CD14-positive monocyte (primary cell): ENCODE measurements at regions not wholly inside any gene's neighbourhood (a gene's known extent, or its start where the extent isn't known, plus 50 kb on each side); places are given as distances from the start of the nearest gene placed in this dataset.

Experiments used
- DNase-seq, 3 donors: peaks; one replicate each; pipeline ENCODE4 v3.0.0-alpha.2; 2011 to 2022
- H2AFZ ChIP-seq: 2 replicates; pipeline ENCODE4 v1.6.0; 2012; ENCODE audit warnings: mild to moderate bottlenecking, low read depth, low read length, inconsistent platforms; ENCODE audit not compliant: insufficient read depth, poor library complexity, severe bottlenecking
- H3K27ac ChIP-seq, 2 donors: 1 replicate in 1 of 2; 2 replicates in 1 of 2; pipeline ENCODE4 v1.5.1; 2012 to 2013; ENCODE audit warnings: low read length in 2 of 2, control low read depth in 1 of 2, inconsistent platforms in 1 of 2, low read depth in 1 of 2, mild to moderate bottlenecking in 1 of 2
- H3K27me3 ChIP-seq, 2 donors: one replicate each; pipeline versions ENCODE4 v1.6.0 to v1.6.1; 2011 to 2013; ENCODE audit warnings: low read length in 2 of 2; ENCODE audit not compliant: control insufficient read depth in 2 of 2, insufficient read depth in 2 of 2
- H3K36me3 ChIP-seq, 2 donors: replicated peaks in 1 of 2; 1 replicate in 1 of 2; 2 replicates in 1 of 2; pipeline versions ENCODE4 v1.5.1 to v1.6.1; 2012 to 2013; ENCODE audit warnings: low read length in 2 of 2, control low read depth in 1 of 2, inconsistent platforms in 1 of 2, mild to moderate bottlenecking in 1 of 2; ENCODE audit not compliant: insufficient read depth in 2 of 2, control insufficient read depth in 1 of 2
- H3K4me1 ChIP-seq, 2 donors: 1 replicate in 1 of 2; 2 replicates in 1 of 2; pipeline versions ENCODE4 v1.5.1 to v1.6.1; 2012 to 2013; ENCODE audit warnings: low read length in 2 of 2, control low read depth in 1 of 2, inconsistent platforms in 1 of 2, mild to moderate bottlenecking in 1 of 2, moderate library complexity in 1 of 2; ENCODE audit not compliant: insufficient read depth in 2 of 2, control insufficient read depth in 1 of 2
- H3K4me2 ChIP-seq: replicated peaks from 2 replicates; pipeline ENCODE3; 2012; ENCODE audit warnings: low read length, moderate library complexity, mild to moderate bottlenecking; ENCODE audit not compliant: poor library complexity, severe bottlenecking; ENCODE audit errors: extremely low read depth
- H3K4me3 ChIP-seq, 3 experiments: fragments of 200-600 bp in 1 of 3; sonication (generic) in 1 of 3; replicated peaks in 1 of 3; 1 replicate in 2 of 3; 2 replicates in 1 of 3; pipeline ENCODE4 v1.5.1; 2011 to 2013; ENCODE audit warnings: low read length in 3 of 3, mild to moderate bottlenecking in 3 of 3, control low read depth in 2 of 3, low read depth in 2 of 3, inconsistent platforms in 1 of 3, moderate library complexity in 1 of 3
- H3K79me2 ChIP-seq: 2 replicates; pipeline ENCODE4 v1.6.0; 2012; ENCODE audit warnings: mild to moderate bottlenecking, control low read depth, inconsistent platforms, low read length, moderate library complexity; ENCODE audit not compliant: insufficient read depth
- H3K9ac ChIP-seq: 2 replicates; pipeline ENCODE4 v1.6.0; 2017; ENCODE audit warnings: low read length, mild to moderate bottlenecking; ENCODE audit not compliant: insufficient read depth, poor library complexity, severe bottlenecking
- H3K9me3 ChIP-seq, 2 donors: replicated peaks in 1 of 2; 1 replicate in 1 of 2; 2 replicates in 1 of 2; pipeline versions ENCODE4 v1.5.1 to v1.6.1; 2012 to 2013; ENCODE audit warnings: low read length in 2 of 2, control low read depth in 1 of 2; ENCODE audit not compliant: control insufficient read depth in 1 of 2, insufficient read depth in 1 of 2
- H4K20me1 ChIP-seq: 2 replicates; pipeline ENCODE4 v1.6.0; 2012; ENCODE audit warnings: mild to moderate bottlenecking, low read length, control low read depth, moderate library complexity; ENCODE audit not compliant: insufficient read depth
- H3K27ac Mint-ChIP-seq, 7 donors: one replicate each; pipeline ENCODE4 v1.8.0; 2020; ENCODE audit warnings: mild to moderate bottlenecking in 7 of 7, mixed read lengths in 7 of 7, moderate library complexity in 6 of 7, inconsistent platforms in 2 of 7
- H3K27me3 Mint-ChIP-seq, 3 donors: one replicate each; pipeline ENCODE4 v1.8.0; 2021 to 2022; ENCODE audit warnings: low read depth in 3 of 3, mild to moderate bottlenecking in 3 of 3, mixed read lengths in 3 of 3, moderate library complexity in 3 of 3, inconsistent platforms in 1 of 3
- H3K36me3 Mint-ChIP-seq, 2 donors: one replicate each; pipeline ENCODE4 v1.8.0; 2020; ENCODE audit warnings: mixed read lengths in 2 of 2, inconsistent platforms in 1 of 2, mild to moderate bottlenecking in 1 of 2
- H3K4me1 Mint-ChIP-seq: one replicate; pipeline ENCODE4 v1.8.0; 2020; ENCODE audit warnings: mild to moderate bottlenecking, mixed read lengths
- H3K4me3 Mint-ChIP-seq, 2 donors: one replicate each; pipeline ENCODE4 v1.8.0; 2020; ENCODE audit warnings: mild to moderate bottlenecking in 2 of 2, mixed read lengths in 2 of 2, moderate library complexity in 1 of 2
- H3K9me3 Mint-ChIP-seq, 7 donors: one replicate each; pipeline ENCODE4 v1.8.0; 2020 to 2022; ENCODE audit warnings: mixed read lengths in 7 of 7, mild to moderate bottlenecking in 6 of 7, moderate library complexity in 6 of 7, inconsistent platforms in 2 of 7
- CTCF ChIP-seq: fragments of 200-600 bp; IDR thresholded peaks from one replicate; pipeline ENCODE4 v1.8.0; 2022; ENCODE audit warnings: antibody characterized with exemption, mild to moderate bottlenecking
- WGBS: methylation state at CpG from one replicate; pipeline ENCODE4 v1.1.5; 2013; ENCODE audit warnings: missing lambda C conversion rate; ENCODE audit not compliant: insufficient coverage; 5-methylcytosine and 5-hydroxymethylcytosine counted together
- intact Hi-C, 2 donors: fragments of 100-400 bp; cut with micrococcal nuclease; formaldehyde crosslinking; loops; one replicate each; pipeline versions ENCODE4 v1.15.0 to v1.15.1; 2023

GRCh38 chr10:10821926-10822325 lies 195.7 kb upstream of the CELF2 start:
- no peak overlapping the region for H2AFZ ChIP-seq
- WGBS, result 38% methylated on average over 3 of the region's 6 CpGs

GRCh38 chr10:10824591-10825148 lies 193.0 kb upstream of the CELF2 start:
- no peak for TF ChIP-seq CTCF
- peaks cover 0 to 17% (median 10%) of the 10 kb centered on the region in 7 donors for H3K9me3 Mint-ChIP-seq
- H3K36me3 ChIP-seq, result no peaks in the 10 kb centered on the region
- H4K20me1 ChIP-seq, result no peaks in the 10 kb centered on the region
- H3K4me3 ChIP-seq, result no peak overlapping the region
- H2AFZ ChIP-seq, result no peak overlapping the region
- H3K4me2 ChIP-seq, result no peak overlapping the region
- peaks cover 1% of the 10 kb centered on the region for H3K4me1 Mint-ChIP-seq
- H3K27me3 Mint-ChIP-seq, result peaks cover 0 to 7% (median 3%) of the 10 kb centered on the region in 3 donors
- H3K9me3 ChIP-seq, result peaks cover 0 to 7% of the 10 kb centered on the region in 2 donors
- peaks cover 0 to 3% of the 10 kb centered on the region in 2 donors for H3K27me3 ChIP-seq
- H3K27ac Mint-ChIP-seq, result peak overlapping the region in 1 of 7 donors; percentile 47
- no peaks in the 10 kb centered on the region for H3K4me1 ChIP-seq
- no peak overlapping the region for H3K27ac ChIP-seq
- no peaks in the 10 kb centered on the region for H3K36me3 Mint-ChIP-seq
- H3K4me3 Mint-ChIP-seq, result no peak overlapping the region
- H3K79me2 ChIP-seq, result no peaks in the 10 kb centered on the region
- no peak overlapping the region for H3K9ac ChIP-seq
- intact Hi-C loops, result no loop called here
- WGBS, result 100% methylated on average over 1 of the region's 8 CpGs
- DNase-seq, result no peak

More at GRCh38 chr10:10821926-10822325, 195.7 kb upstream of the CELF2 start:
- no peak overlapping the region for H3K4me3 ChIP-seq
- H3K4me1 ChIP-seq, result no peaks in the 10 kb centered on the region
- H3K9ac ChIP-seq, result no peak overlapping the region
- H3K4me1 Mint-ChIP-seq, result peaks cover 6% of the 10 kb centered on the region
- no peak overlapping the region for H3K27ac Mint-ChIP-seq
- H3K27ac ChIP-seq, result no peak overlapping the region
- no peaks in the 10 kb centered on the region for H3K36me3 Mint-ChIP-seq
- H3K9me3 ChIP-seq, result peaks cover 0 to 9% of the 10 kb centered on the region in 2 donors
- H3K4me3 Mint-ChIP-seq, result no peak overlapping the region
- H3K27me3 Mint-ChIP-seq, result peaks cover 0 to 5% (median 2%) of the 10 kb centered on the region in 3 donors
- H3K27me3 ChIP-seq, result peaks cover 0 to under 1% of the 10 kb centered on the region in 2 donors
- H3K9me3 Mint-ChIP-seq, result peaks cover 0 to 19% (median 15%) of the 10 kb centered on the region in 7 donors
- no peaks in the 10 kb centered on the region for H3K36me3 ChIP-seq
- DNase-seq, result no peak
- no peaks in the 10 kb centered on the region for H4K20me1 ChIP-seq
- no peaks in the 10 kb centered on the region for H3K79me2 ChIP-seq
- intact Hi-C loops, result no loop called here
- no peak for TF ChIP-seq CTCF
- H3K4me2 ChIP-seq, result no peak overlapping the region
